Stomach (tissue), 8 donors: ENCODE measurements at regions not wholly inside any gene's neighbourhood (a gene's known extent, or its start where the extent isn't known, plus 50 kb on each side); places are given as distances from the start of the nearest gene placed in this dataset.

Source experiments
- DNase-seq, 2 donors: peaks; one replicate each; pipeline versions ENCODE4 v3.0.0 to v3.0.0-alpha.2; 2013 to 2019
- H3K27ac ChIP-seq, 5 donors: fragments of 200-600 bp in 4 of 5; sonication (generic) in 4 of 5; one replicate each; pipeline ENCODE4 v1.5.1; 2013 to 2019; ENCODE audit warnings: mild to moderate bottlenecking in 1 of 5, moderate library complexity in 1 of 5
- H3K27me3 ChIP-seq, 3 donors: fragments of 200-600 bp; sonication (generic); one replicate each; pipeline ENCODE4 v1.5.1; 2017 to 2019; ENCODE audit warnings: mixed run types in 1 of 3
- H3K36me3 ChIP-seq, 4 donors: fragments of 200-600 bp; sonication (generic); 1 replicate in 3 of 4; 2 replicates in 1 of 4; pipeline ENCODE4 v1.5.1; 2016 to 2019
- H3K4me1 ChIP-seq, 4 donors: fragments of 200-600 bp; sonication (generic); one replicate each; pipeline ENCODE4 v1.5.1; 2016 to 2019
- H3K4me3 ChIP-seq, 4 donors: fragments of 200-600 bp; sonication (generic) in 3 of 4; one replicate each; pipeline ENCODE4 v1.5.1; 2016 to 2019; ENCODE audit warnings: mild to moderate bottlenecking in 1 of 4
- H3K9me3 ChIP-seq, 4 donors: fragments of 200-600 bp; sonication (generic); one replicate each; pipeline ENCODE4 v1.5.1; 2016 to 2019
- CTCF ChIP-seq, 7 experiments: fragments of 450-650 bp in 4 of 7; fragments of 200-600 bp in 3 of 7; sonication (generic) in 3 of 7; IDR thresholded peaks; one replicate each; pipeline ENCODE4 v1.5.1; 2016 to 2019; ENCODE audit warnings: antibody characterized with exemption in 7 of 7, control low read depth in 2 of 7, mild to moderate bottlenecking in 1 of 7
- EP300 ChIP-seq: sonication (generic); formaldehyde crosslinking; IDR thresholded peaks from one replicate; pipeline ENCODE4 v1.6.1; 2017; ENCODE audit warnings: antibody characterized with exemption
- POLR2A ChIP-seq, 4 donors: fragments of 450-650 bp; IDR thresholded peaks; one replicate each; pipeline ENCODE4 v1.6.1; 2016; ENCODE audit warnings: antibody characterized with exemption in 4 of 4, control low read depth in 2 of 4, mild to moderate bottlenecking in 1 of 4, moderate library complexity in 1 of 4
- POLR2AphosphoS5 ChIP-seq, 3 donors: sonication (generic); formaldehyde crosslinking; IDR thresholded peaks; one replicate each; pipeline ENCODE4 v1.6.1; 2016; ENCODE audit warnings: antibody characterized with exemption in 3 of 3
- WGBS, 5 donors: extraction: QIAGEN DNeasy Blood & Tissue Kit in 3 of 5; methylation state at CpG; one replicate each; pipeline versions ENCODE4 v1.1.5 to v1.1.7; 2013 to 2018; 5-methylcytosine and 5-hydroxymethylcytosine counted together
- intact Hi-C: fragments of 100-400 bp; cut with DNase I; formaldehyde crosslinking; loops from one replicate; pipeline ENCODE4 v1.15.1; 2023; ENCODE audit warnings: low total_unique reads
- donor health status: healthy with polysubstance abuse.
- donor health status: Bipolar disorder and iron deficiency.
- donor health status: healthy.

- H3K36me3 ChIP-seq: no peaks in the 10 kb centered on the region
- WGBS, 5 donors: 81 to 96% (median 87%) methylated on average over 4 of the region's 4 CpGs
- no peak for TF ChIP-seq EP300
- TF ChIP-seq POLR2AphosphoS5 (IDR thresholded peaks at IDR 0.05): no peak
- no peak for TF ChIP-seq POLR2A (IDR thresholded peaks at IDR 0.05)
- TF ChIP-seq CTCF (IDR thresholded peaks at IDR 0.05): no peak
These were observed 161.0 kb upstream of the GLI2 start for GRCh38 chr2:120574620-120575019.

GRCh38 chr2:120575966-120576365 is 159.7 kb upstream of the GLI2 start:
- Histone ChIP-seq H3K4me1 (peaks cover 7 to 16% (median 13%) of the 10 kb centered on the region in 4 donors), H3K9me3 (no peaks in the 10 kb centered on the region), H3K27me3 (peaks cover 0 to 20% (median 10%) of the 10 kb centered on the region in 3 donors), H3K4me3 (no peak overlapping the region), H3K27ac (no peak overlapping the region), H3K36me3 (no peaks in the 10 kb centered on the region)
- intact Hi-C loops: no loop called here
- no peak for TF ChIP-seq POLR2A (IDR thresholded peaks at IDR 0.05)
- TF ChIP-seq CTCF (IDR thresholded peaks at IDR 0.05): no peak
- TF ChIP-seq POLR2AphosphoS5 (IDR thresholded peaks at IDR 0.05): no peak
- no peak for TF ChIP-seq EP300
- DNase-seq: no peak
- 93 to 97% (median 94%) methylated on average over 5 to 6 of the region's 6 CpGs for WGBS, 5 donors

More at GRCh38 chr2:120574620-120575019, 161.0 kb upstream of the GLI2 start:
- intact Hi-C loops: no loop called here
- no peak overlapping the region for H3K4me3 ChIP-seq
- peaks cover 0 to 20% (median 10%) of the 10 kb centered on the region in 3 donors for H3K27me3 ChIP-seq
- no peak for DNase-seq
- H3K9me3 ChIP-seq: no peaks in the 10 kb centered on the region
- H3K27ac ChIP-seq: no peak overlapping the region
- H3K4me1 ChIP-seq: peaks cover 7 to 20% (median 14%) of the 10 kb centered on the region in 4 donors

GRCh38 chr2:120576509-120577474 is 158.9 kb upstream of the GLI2 start:
- peak in 2 of 3 donors; percentile 7 to 52 for TF ChIP-seq POLR2AphosphoS5 (IDR thresholded peaks at IDR 0.05)
- TF ChIP-seq CTCF (IDR thresholded peaks at IDR 0.05): no peak
- intact Hi-C loops: no loop called here
- Histone ChIP-seq H3K27me3 (peaks cover 0 to 20% (median 10%) of the 10 kb centered on the region in 3 donors), H3K4me1 (peaks cover 7 to 12% (median 11%) of the 10 kb centered on the region in 4 donors), H3K27ac (peak overlapping the region in 2 of 5 donors; percentile 51 to 62), H3K36me3 (no peaks in the 10 kb centered on the region), H3K4me3 (peak overlapping the region; percentile 23 to 33 (median 28)), H3K9me3 (no peaks in the 10 kb centered on the region)
- WGBS, 5 donors: 10 to 26% (median 15%) methylated on average over 15 to 51 of the region's 51 CpGs
- DNase-seq: peak; percentile 39 to 75

- TF ChIP-seq CTCF (IDR thresholded peaks at IDR 0.05): no peak
- no peak for TF ChIP-seq EP300
- no peak for TF ChIP-seq POLR2A (IDR thresholded peaks at IDR 0.05)
- no peak for TF ChIP-seq POLR2AphosphoS5 (IDR thresholded peaks at IDR 0.05)
- peaks cover 7 to 12% (median 11%) of the 10 kb centered on the region in 4 donors for H3K4me1 ChIP-seq
- no peaks in the 10 kb centered on the region for H3K9me3 ChIP-seq
- peaks cover 0 to 20% (median 10%) of the 10 kb centered on the region in 3 donors for H3K27me3 ChIP-seq
- intact Hi-C loops: no loop called here
- DNase-seq: no peak
- no peak overlapping the region for H3K27ac ChIP-seq
- H3K4me3 ChIP-seq: no peak overlapping the region
- WGBS, 5 donors: 83 to 93% (median 88%) methylated on average over 12 of the region's 12 CpGs
- H3K36me3 ChIP-seq: no peaks in the 10 kb centered on the region
These were observed 157.9 kb upstream of the GLI2 start for GRCh38 chr2:120577721-120578295.
